Testis (tissue), 2 donors: ENCODE measurements at regions not wholly inside any gene's neighbourhood (a gene's known extent, or its start where the extent isn't known, plus 50 kb on each side); places are given as distances from the start of the nearest gene placed in this dataset.

Experiments used
- CTCF ChIP-seq, 3 experiments: fragments of 450-650 bp in 2 of 3; fragments of 200-600 bp in 1 of 3; sonication (generic) in 1 of 3; IDR thresholded peaks; one replicate each; pipeline ENCODE4 v1.5.1; 2016 to 2019; ENCODE audit warnings: antibody characterized with exemption in 3 of 3, mild to moderate bottlenecking in 2 of 3, moderate library complexity in 1 of 3
- POLR2A ChIP-seq: fragments of 450-650 bp; IDR thresholded peaks from one replicate; pipeline ENCODE4 v1.6.1; 2017; ENCODE audit warnings: antibody characterized with exemption, mild to moderate bottlenecking, moderate library complexity

GRCh38 chr19:22503524-22503923 is 81.4 kb upstream of the ZNF98 start:
- TF ChIP-seq CTCF (IDR thresholded peaks at IDR 0.05): no peak
- no peak for TF ChIP-seq POLR2A
